ENCODE measurements at regions not wholly inside any gene's neighbourhood (a gene's known extent, or its start where the extent isn't known, plus 50 kb on each side); places are given as distances from the start of the nearest gene placed in this dataset.

GRCh38 chr4:28835501-28835900 lies 1884.7 kb upstream of the PCDH7 start:
- TF ChIP-seq CTCF (IDR thresholded peaks at IDR 0.05), result no peak

- no peak for TF ChIP-seq CTCF (IDR thresholded peaks at IDR 0.05)
Measured at GRCh38 chr4:28842271-28842670, 1877.9 kb upstream of the PCDH7 start.

GRCh38 chr4:28845158-28845557 lies 1875.0 kb upstream of the PCDH7 start:
- no peak for TF ChIP-seq CTCF (IDR thresholded peaks at IDR 0.05)

GRCh38 chr4:28868841-28869240 lies 1851.3 kb upstream of the PCDH7 start:
- no peak for TF ChIP-seq CTCF (IDR thresholded peaks at IDR 0.05)

- no peak for TF ChIP-seq CTCF (IDR thresholded peaks at IDR 0.05)
Measured at GRCh38 chr4:28879178-28879577, 1841.0 kb upstream of the PCDH7 start.

GRCh38 chr4:28879900-28880299 lies 1840.3 kb upstream of the PCDH7 start:
- no peak for TF ChIP-seq CTCF (IDR thresholded peaks at IDR 0.05)

- TF ChIP-seq CTCF (IDR thresholded peaks at IDR 0.05), result no peak
Measured at GRCh38 chr4:28883211-28883610, 1837.0 kb upstream of the PCDH7 start.

- no peak for TF ChIP-seq CTCF (IDR thresholded peaks at IDR 0.05)
Measured at GRCh38 chr4:28886934-28887333, 1833.2 kb upstream of the PCDH7 start.
